ENCODE measurements at regions not wholly inside any gene's neighbourhood (a gene's known extent, or its start where the extent isn't known, plus 50 kb on each side); places are given as distances from the start of the nearest gene placed in this dataset.

GRCh38 chr11:39664023-39664422 is 1795.4 kb downstream of the LRRC4C start:
- H3K4me2 ChIP-seq (ENCODE audit: insufficient read depth in 1 of 2, low read depth in 2 of 2, low read length in 2 of 2), result no peak overlapping the region
- H3K56ac ChIP-seq (replicated peaks; ENCODE audit: insufficient read length, low read depth, low read length), result no peak overlapping the region
- peaks cover 0 to 6% (median 3%) of the 10 kb centered on the region in 4 experiments; a peak in 3 of 7 replicates for H3K4me1 ChIP-seq (replicated peaks in 1 of 4; ENCODE audit: control insufficient read depth in 3 of 4, insufficient read depth in 4 of 4, low read length in 3 of 4)
- ChIA-PET CTCF (ENCODE audit: partially characterized antibody) (no interaction called here), POLR2A (ENCODE audit: partially characterized antibody) (no interaction called here)
- no peak overlapping the region for H4K91ac ChIP-seq (replicated peaks; ENCODE audit: insufficient read length, low read length)
- H3K18ac ChIP-seq (ENCODE audit: extremely low read depth, low read length), result no peak overlapping the region
- no peak overlapping the region for H3K27ac ChIP-seq (ENCODE audit: low read depth, low read length)
- no peaks in the 10 kb centered on the region for H3K27me3 ChIP-seq (replicated peaks in 1 of 4; ENCODE audit: control insufficient read depth in 3 of 4, extremely low read depth in 1 of 4, insufficient read depth in 3 of 4, low read length in 3 of 4)
- FAIRE-seq, result no peak
- WGBS, 2 experiments (ENCODE audit: extremely low coverage in 1 of 2, insufficient coverage in 1 of 2, insufficient read length in 1 of 2, insufficient replicate concordance in 2 of 2, low coverage in 1 of 2, low lambda C conversion rate in 2 of 2, missing lambda C conversion rate in 1 of 2), result 88% methylated on average over 6 of the region's 6 CpGs; no CpG with 5 or more reads in 1 of the 2 experiments
- H3K4me3 ChIP-seq (ENCODE audit: extremely low read depth in 1 of 4, insufficient read depth in 2 of 4, low read depth in 3 of 4, low read length in 4 of 4), result no peak overlapping the region
- H4K5ac ChIP-seq (ENCODE audit: insufficient read length, low read depth, low read length), result no peak overlapping the region
- no peaks in the 10 kb centered on the region for H3K23me2 ChIP-seq (ENCODE audit: low read depth, low read length)
- no peak overlapping the region for H4K8ac ChIP-seq (ENCODE audit: extremely low read depth, insufficient read depth, low read length)
- H3K23ac ChIP-seq (ENCODE audit: insufficient read length), result no peak overlapping the region
- no peak overlapping the region for H3K4ac ChIP-seq (replicated peaks; ENCODE audit: insufficient read length, low read depth, low read length)
- H2BK20ac ChIP-seq (ENCODE audit: low read length), result no peak overlapping the region
- H3K79me2 ChIP-seq (ENCODE audit: control insufficient read depth in 1 of 2, insufficient read depth in 2 of 2, low read length in 2 of 2), result no peaks in the 10 kb centered on the region
- H2BK15ac ChIP-seq (ENCODE audit: low read length), result no peak overlapping the region
- H3K79me1 ChIP-seq (ENCODE audit: low read depth, low read length), result no peaks in the 10 kb centered on the region
- H4K20me1 ChIP-seq (replicated peaks in 1 of 2; ENCODE audit: control insufficient read depth in 1 of 2, insufficient read depth in 2 of 2, low read length in 2 of 2), result no peaks in the 10 kb centered on the region
- H2BK5ac ChIP-seq (ENCODE audit: low read depth, low read length), result no peak overlapping the region
- H3K9ac ChIP-seq (replicated peaks in 1 of 4; ENCODE audit: extremely low read depth in 1 of 4, low read depth in 3 of 4, low read length in 3 of 4), result no peak overlapping the region
- H2AK5ac ChIP-seq (ENCODE audit: low read depth, low read length), result no peak overlapping the region
- H3K36me3 ChIP-seq (ENCODE audit: control insufficient read depth in 2 of 4, insufficient read depth in 4 of 4, low read length in 3 of 4), result no peaks in the 10 kb centered on the region
- DNase-seq (ENCODE audit: low read depth in 1 of 2, low spot score in 2 of 2), result no peak
- H2BK12ac ChIP-seq (ENCODE audit: low read depth, low read length), result no peak overlapping the region
- H2AFZ ChIP-seq (ENCODE audit: low read length), result peak overlapping the region; percentile 56
- no peak overlapping the region for H3K14ac ChIP-seq (ENCODE audit: insufficient read length)
- H2BK120ac ChIP-seq (replicated peaks; ENCODE audit: low read depth, low read length), result no peak overlapping the region
- no peaks in the 10 kb centered on the region for H3K9me3 ChIP-seq (ENCODE audit: insufficient read depth in 2 of 2, low read depth in 1 of 2, low read length in 1 of 2)
- TF ChIP-seq SUZ12 (IDR thresholded peaks at IDR 0.05; ENCODE audit: low read length) (no peak), TCF12 (IDR thresholded peaks at IDR 0.05; ENCODE audit: low read depth, low read length) (no peak), ATF3 (IDR thresholded peaks at IDR 0.05; ENCODE audit: insufficient read depth, low read depth, low read length) (no peak), ZNF274 (IDR thresholded peaks at IDR 0.05; ENCODE audit: borderline replicate concordance, extremely low read depth, low read length) (no peak), CHD1 (IDR thresholded peaks at IDR 0.05; ENCODE audit: low read depth, low read length) (no peak), GTF2F1 (IDR thresholded peaks at IDR 0.05; ENCODE audit: borderline replicate concordance, low read depth, low read length) (no peak), JUN (IDR thresholded peaks at IDR 0.05; ENCODE audit: low read depth, low read length) (no peak), KDM1A (IDR thresholded peaks at IDR 0.05; ENCODE audit: borderline replicate concordance, low read length) (no peak), POU5F1 (IDR thresholded peaks at IDR 0.05; ENCODE audit: low read depth, low read length) (no peak), GABPA (IDR thresholded peaks at IDR 0.05; ENCODE audit: borderline replicate concordance, insufficient read depth, low read length) (no peak), SRF (IDR thresholded peaks at IDR 0.05; ENCODE audit: low read depth, low read length) (no peak), RAD21 (IDR thresholded peaks at IDR 0.05 in 1 of 2, conservative IDR thresholded peaks at IDR 0.05 in 1 of 2; ENCODE audit: low read depth in 2 of 2, low read length in 2 of 2) (no peak), CHD2 (IDR thresholded peaks at IDR 0.05; ENCODE audit: low read length) (no peak), POLR2AphosphoS5 (IDR thresholded peaks at IDR 0.05; ENCODE audit: low read depth, low read length) (no peak), SIN3A (conservative IDR thresholded peaks at IDR 0.05 in 1 of 2, IDR thresholded peaks at IDR 0.05 in 1 of 2; ENCODE audit: low read depth in 1 of 2, low read length in 2 of 2) (no peak)
